GM19324 (cell line): ENCODE measurements at regions not wholly inside any gene's neighbourhood (a gene's known extent, or its start where the extent isn't known, plus 50 kb on each side); places are given as distances from the start of the nearest gene placed in this dataset.

Experiments
- ATAC-seq: cut with Tn5 transposase; IDR thresholded peaks from one replicate; pipeline ENCODE4 v1.9.1; 2021; ENCODE audit warnings: mild to moderate bottlenecking, moderate library complexity; ENCODE audit not compliant: unreplicated experiment, low FRiP score

GRCh38 chr6:77183447-77183846 lies 279.8 kb downstream of the HTR1B start:
- no peak for ATAC-seq

- ATAC-seq = no peak
Measured at GRCh38 chr6:77181749-77182148, 281.5 kb downstream of the HTR1B start.

GRCh38 chr6:77180326-77180725 lies 283.0 kb downstream of the HTR1B start:
- ATAC-seq = no peak

GRCh38 chr6:77178821-77179220 lies 284.5 kb downstream of the HTR1B start:
- no peak for ATAC-seq

- ATAC-seq = no peak
Measured at GRCh38 chr6:77177470-77177869, 285.8 kb downstream of the HTR1B start.

GRCh38 chr6:77173472-77174074 lies 289.7 kb downstream of the HTR1B start:
- ATAC-seq = no peak

- ATAC-seq = no peak
Measured at GRCh38 chr6:77172578-77172977, 290.7 kb downstream of the HTR1B start.

- no peak for ATAC-seq
Measured at GRCh38 chr6:77159730-77160129, 303.6 kb downstream of the HTR1B start.

GRCh38 chr6:77151241-77151640 lies 312.1 kb downstream of the HTR1B start:
- no peak for ATAC-seq

- ATAC-seq = no peak
Measured at GRCh38 chr6:77150736-77151135, 312.6 kb downstream of the HTR1B start.

- ATAC-seq = no peak
Measured at GRCh38 chr6:77145244-77145643, 318.0 kb downstream of the HTR1B start.

- ATAC-seq = no peak
Measured at GRCh38 chr6:77143659-77144447, 319.4 kb downstream of the HTR1B start.

GRCh38 chr6:77136086-77136485 lies 327.2 kb downstream of the HTR1B start:
- no peak for ATAC-seq

GRCh38 chr6:77133031-77133430 lies 330.3 kb downstream of the HTR1B start:
- ATAC-seq = no peak

GRCh38 chr6:77131426-77131825 lies 331.9 kb downstream of the HTR1B start:
- ATAC-seq = no peak

GRCh38 chr6:77124604-77125003 lies 338.7 kb downstream of the HTR1B start:
- ATAC-seq = no peak

- no peak for ATAC-seq
Measured at GRCh38 chr6:77123527-77123926, 339.8 kb downstream of the HTR1B start.

GRCh38 chr6:77106992-77107391 lies 356.3 kb downstream of the HTR1B start:
- ATAC-seq = no peak

GRCh38 chr6:77105091-77105490 lies 358.2 kb downstream of the HTR1B start:
- ATAC-seq = no peak

GRCh38 chr6:77097940-77098339 lies 365.4 kb downstream of the HTR1B start:
- ATAC-seq = no peak

- ATAC-seq = no peak
Measured at GRCh38 chr6:77095936-77096627, 367.2 kb downstream of the HTR1B start.

- no peak for ATAC-seq
Measured at GRCh38 chr6:77094821-77095220, 368.5 kb downstream of the HTR1B start.
